T-helper 2 cell (primary cell): ENCODE measurements at regions not wholly inside any gene's neighbourhood (a gene's known extent, or its start where the extent isn't known, plus 50 kb on each side); places are given as distances from the start of the nearest gene placed in this dataset.

ENCODE experiments used
- DNase-seq, 5 experiments: peaks; one replicate each; pipeline versions ENCODE4 v3.0.0 to v3.0.0-alpha.2; 2012 to 2022

DNA sequence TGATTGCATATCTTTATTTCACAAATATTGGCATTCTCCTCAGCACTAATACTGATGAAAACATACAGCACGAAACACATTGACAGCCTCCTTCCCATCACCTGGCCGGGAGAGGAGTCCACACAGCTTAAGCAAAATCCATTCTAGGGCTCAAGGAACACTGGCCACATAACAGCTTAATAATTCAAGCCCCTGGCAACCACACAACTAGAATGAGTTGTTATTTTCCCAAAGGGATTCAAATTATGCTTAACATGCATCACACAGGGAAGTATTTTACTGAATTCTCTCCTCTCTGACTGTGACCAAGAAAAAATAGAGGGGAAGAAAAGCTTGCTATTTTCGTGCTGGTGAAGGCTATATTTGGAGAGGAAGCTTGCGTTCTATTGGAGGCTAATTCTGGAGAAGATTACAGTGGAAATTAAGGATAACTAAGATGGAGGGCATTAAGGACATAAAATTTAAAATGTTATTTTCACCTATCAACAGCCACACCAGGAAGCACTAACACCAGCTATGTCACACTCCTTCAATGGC is 198.5 kb downstream of the ADGRG6 start:
- DNase-seq: no peak

DNA sequence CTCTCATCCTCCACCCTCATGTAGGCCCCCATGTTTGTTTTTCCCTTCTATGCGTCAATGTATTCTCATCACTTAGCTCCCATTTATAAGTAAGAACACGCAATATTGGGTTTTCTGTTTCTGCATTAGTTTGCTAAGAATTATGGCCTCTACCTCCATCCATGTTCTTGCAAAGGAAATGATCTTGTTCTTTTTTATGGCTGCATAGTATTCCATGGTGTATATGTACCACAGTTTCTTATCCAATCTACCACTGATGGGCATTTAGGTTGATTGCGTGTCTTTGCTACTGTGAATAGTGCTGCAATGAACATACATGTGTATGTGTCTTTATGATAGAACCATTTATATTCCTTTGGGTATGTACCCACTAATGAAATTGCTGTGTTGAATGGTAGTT is 200.0 kb downstream of the ADGRG6 start:
- DNase-seq: no peak

DNA sequence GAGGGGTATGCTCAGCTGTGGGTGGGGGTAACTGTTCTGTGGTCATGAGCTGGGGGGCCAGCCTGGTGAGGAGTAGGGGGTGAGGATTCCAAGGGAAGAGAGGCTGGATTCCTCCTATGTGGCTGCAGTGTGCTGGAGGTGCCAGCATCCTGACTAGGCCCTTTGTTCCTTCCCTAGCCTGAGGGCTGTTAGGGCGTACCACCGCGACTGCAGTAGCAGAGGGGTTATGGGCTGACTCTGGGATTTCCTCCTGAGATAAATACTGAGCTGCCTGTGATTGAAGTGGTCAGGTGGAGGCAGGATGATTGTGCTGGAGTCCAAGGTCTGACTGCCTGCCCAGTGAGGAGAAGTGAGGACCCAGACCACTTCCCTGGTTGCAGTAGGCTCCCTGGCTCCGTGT is 205.3 kb downstream of the ADGRG6 start:
- DNase-seq: no peak

DNA sequence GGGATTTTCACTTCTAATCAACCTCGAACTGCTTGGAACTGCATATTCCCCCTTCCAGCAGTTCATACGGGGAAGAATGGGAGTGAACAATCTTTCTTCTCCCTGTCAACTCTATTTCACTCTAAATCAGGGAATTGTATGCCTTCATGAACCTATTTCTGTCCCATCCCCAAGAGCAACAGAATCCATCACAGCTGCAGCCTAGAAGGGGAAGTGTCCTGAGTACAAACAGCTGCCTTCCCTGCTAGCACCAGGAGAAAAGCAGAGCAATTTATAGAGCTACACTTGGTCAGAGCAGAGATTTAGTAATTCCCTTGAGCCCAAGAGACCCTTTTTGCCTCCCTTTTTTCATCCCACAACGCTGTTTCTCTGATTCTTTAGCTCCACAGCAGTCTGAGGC is 208.4 kb downstream of the ADGRG6 start:
- no peak for DNase-seq

DNA sequence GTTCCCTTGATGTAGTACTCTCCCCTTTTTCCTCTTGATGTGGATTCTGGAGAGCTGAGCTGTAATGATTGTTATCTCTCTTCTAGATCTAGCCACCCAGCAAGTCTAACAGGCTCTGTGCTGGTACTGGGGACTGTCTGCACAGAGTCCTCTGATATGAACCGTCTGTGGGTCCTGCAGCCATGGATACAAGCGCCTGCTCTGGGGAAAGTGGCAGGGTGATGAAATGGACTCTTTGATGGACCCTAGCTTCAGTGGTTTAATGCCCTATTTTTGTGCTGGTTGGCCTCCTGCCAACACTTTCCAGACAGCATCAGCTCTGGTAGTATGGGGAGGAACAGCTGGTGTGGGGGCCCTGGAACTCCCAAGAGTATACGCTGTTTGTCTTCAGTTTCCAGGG is 216.3 kb downstream of the ADGRG6 start:
- DNase-seq: no peak

DNA sequence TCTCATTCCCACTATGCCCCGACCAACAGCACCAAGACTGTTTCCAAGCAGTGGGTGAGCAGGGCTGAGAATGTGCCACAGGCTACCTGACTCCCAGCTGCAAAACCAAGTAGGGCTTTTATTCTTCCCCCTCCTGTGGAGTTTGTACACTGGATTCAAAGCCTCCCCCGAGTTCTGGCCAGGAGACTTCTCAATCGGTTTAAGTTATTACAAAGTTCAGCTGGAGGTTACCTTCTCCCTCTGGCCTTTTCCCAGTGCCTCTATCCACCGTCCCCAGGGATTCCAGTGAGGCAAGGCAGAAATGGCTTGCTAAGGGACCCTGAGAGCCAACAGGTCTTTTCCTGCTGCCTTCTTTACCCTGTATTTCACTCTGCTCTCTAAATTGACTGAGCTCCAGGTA is 217.0 kb downstream of the ADGRG6 start:
- DNase-seq: no peak

DNA sequence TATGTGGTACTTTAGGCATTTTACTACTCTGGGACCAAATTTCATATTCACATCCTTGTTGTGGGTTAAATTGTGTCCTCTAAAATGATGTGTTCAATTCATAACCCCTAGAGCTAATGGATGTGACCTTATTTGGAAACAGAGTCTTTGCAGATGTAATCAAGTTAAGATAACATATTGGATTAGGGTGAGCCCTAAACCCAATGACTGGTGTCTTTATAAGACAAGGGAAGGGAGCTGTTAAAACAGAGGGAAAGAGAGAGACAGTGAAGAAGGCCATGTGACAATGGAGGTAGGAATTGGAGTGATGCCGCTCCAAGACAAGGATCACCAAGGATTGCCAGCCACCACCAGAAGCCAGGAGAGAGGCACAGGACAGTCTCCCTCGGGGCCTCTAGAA is 220.0 kb downstream of the ADGRG6 start:
- DNase-seq: no peak

DNA sequence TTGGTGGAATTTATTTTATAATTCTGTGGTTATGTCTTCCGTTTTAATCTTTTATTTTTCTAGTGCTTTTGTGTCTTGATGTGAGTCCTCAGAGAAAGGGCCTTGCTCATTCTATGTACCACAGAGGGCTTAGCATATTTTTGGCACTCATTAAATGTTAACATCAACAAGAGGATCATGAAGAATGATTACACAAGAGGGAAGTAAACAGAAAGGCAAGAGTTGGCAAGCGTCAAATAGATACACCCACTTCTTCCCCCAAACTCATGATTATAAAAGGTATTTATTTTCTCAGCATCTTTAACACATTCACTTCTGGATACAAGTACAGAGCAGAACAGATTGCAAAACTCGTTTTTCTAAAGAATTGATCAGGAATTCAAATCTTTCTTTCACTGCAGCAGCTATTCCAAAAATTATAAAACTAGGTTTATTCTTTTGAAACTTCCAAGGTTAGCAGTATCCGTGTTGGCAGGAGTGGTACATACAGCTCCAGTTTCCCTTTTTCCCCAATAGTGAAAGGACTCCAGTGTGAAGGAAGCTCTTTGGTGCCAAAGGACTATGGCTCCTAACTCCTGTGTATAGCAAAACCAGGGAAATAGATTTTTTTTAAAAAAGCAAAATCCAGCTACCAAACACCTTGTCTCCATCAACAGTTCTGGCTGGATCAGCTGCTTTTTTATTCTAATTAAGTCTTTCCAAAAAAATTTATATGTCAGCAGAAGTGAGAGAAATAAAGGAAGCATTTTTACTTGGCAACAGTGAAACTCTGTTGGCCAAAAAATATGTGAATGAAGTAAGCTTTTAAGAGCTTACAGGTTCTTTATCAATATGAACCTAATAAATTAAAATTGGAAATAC is 221.9 kb downstream of the ADGRG6 start:
- DNase-seq: no peak

DNA sequence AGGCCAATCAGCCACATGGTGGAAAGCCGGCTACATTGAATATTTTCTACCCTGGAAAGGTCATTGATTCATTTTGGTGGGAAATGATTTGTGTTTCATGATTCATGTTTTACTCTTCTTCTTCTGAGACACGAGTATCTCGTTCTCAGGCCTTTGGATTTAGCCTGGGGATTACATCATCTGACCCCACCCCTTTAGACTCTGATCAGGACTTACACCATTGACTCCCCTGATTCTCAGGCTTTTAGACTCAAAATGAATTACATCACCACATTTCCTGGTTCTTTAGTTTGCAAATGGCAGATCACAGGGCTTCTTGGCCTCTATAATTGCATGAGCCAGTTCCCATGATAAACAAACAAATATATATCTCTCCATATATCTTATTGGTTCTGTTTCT is 228.8 kb downstream of the ADGRG6 start:
- no peak for DNase-seq

DNA sequence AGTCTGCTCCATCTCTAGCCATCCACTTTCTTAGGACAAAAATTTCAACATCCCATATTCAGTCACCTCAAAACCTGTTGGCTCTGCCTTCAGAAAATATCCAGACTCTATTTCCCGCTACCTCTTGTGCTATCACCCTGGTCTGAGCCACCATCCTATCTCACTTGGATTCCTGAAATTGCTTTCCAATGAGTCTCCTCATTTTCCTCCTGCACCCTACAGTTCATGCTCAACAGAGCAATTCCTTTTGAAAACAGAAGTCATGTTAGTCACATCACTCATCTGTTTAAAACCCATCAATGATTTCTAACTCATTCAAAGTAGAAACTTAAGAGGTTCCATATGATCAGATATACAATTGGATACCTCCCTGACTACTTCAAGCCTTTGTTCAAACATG is 229.9 kb downstream of the ADGRG6 start:
- no peak for DNase-seq

DNA sequence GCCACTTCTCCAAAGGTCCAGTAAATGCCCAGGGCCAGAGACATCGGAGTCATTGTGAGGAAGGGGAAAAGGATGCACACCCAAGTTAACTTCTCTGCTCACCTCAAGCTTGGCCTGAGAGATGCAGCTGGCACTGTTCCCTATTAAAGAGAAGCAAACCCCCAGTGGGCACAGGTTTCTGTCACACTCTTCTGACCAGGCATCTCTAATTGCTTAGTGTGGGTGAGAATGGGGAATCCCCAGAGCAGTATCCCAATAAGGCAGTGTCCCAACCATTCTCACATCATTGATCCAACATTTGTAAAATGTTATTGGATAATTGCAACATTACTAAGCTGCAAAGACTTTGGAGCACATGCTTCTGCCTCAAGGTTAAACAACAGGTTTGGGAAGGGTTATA is 232.3 kb downstream of the ADGRG6 start:
- DNase-seq: no peak

DNA sequence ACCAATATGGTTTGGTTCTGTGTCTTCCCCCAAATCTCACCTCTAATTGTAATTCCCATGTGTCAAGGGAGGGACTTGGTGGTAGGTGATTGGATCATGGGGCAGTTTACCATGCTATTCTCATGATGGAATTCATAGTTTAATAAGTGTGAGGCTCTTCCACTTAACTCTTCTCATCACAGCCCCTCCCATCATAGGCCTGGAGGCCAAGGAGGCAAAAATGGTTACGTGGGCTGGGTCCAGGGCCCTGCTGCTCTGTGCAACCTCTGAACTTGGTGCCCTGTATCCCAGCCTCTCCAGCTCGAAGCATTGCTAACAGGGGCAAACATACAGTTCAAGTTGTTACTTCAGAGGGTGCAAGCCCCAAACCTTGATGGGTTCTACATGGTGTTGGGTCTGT is 232.7 kb downstream of the ADGRG6 start:
- no peak for DNase-seq

DNA sequence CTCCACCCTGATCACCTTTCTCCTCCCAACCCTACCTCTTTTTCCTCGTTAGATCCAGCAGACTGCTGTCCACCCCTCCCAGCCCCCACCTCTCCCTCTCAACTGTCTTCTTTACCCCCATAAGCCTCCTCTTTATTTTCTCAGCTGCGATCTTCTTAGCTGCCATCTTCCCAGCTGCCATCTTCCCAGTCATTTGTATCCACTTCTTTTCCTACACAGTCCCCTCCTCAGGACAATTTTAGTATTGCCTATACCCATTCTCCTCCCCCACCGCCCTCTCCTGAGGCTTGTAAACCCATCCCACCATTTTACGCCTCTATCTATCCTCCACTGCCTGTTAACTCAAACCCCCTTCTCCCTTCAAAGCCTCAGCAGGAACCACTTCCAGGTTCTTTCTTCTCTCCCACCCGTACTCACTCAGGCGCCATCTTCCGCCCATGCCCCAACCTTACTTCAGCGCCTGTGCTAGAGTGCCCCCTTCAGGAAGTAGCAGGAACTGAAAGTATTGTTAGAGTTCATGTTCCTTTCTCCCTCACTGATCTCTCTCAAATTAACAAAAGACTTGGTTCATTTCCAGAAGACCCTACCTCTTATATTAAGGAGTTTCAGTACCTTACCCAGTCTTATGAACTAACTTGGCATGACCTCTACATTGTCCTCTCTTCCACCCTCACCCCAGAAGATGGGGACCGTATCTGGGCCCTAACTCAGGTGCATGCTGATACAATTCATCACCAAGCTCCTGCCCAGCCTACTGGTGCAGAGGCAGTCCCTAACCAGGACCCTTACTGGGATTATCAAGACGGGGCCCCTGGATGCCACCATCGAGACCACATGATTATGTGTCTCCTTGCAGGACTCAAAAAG is 236.0 kb downstream of the ADGRG6 start:
- no peak for DNase-seq

DNA sequence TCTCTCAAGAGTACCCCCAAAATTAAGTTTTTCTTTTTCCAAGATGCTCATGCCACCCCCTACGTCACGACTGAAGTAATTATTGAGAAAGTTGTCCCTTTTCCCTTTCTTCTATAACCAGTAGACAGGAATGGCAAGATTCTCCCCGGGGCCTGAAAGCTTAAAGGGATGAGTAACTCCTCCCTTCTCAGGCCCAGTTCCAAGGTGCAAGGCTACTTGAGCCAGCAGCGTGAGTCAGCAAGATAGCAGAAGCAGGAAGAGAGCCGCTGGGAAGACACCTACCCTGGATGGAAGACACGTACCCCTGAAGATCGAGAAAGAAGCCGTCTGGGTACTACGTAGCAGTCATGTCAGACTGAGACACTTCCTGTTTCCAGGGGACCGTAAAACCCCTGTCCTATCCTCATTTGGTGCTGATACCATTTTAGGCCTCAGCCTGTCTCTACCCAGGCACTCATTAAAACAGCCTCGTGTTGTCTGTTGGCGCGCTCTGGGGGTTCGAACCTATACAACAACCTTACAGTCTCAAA is 241.0 kb downstream of the ADGRG6 start:
- DNase-seq: no peak

DNA sequence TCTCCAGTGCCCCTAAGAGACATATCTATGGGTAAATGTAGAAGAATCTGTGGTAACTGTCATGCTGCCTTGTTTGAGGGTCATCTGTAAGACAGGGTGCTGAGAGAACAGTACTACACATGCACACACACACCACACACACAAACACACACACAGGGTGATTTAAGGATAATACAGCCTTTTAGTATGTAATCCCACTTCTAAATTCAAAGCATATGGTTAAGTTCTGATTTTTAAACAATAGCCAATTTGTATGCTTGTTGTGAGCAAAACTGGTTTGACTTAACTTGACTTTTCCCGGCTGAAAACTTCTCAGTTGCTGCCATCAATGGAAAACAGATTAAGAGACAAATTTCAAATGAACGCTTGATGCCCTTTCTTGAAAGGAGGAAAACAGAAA is 241.8 kb downstream of the ADGRG6 start:
- no peak for DNase-seq

DNA sequence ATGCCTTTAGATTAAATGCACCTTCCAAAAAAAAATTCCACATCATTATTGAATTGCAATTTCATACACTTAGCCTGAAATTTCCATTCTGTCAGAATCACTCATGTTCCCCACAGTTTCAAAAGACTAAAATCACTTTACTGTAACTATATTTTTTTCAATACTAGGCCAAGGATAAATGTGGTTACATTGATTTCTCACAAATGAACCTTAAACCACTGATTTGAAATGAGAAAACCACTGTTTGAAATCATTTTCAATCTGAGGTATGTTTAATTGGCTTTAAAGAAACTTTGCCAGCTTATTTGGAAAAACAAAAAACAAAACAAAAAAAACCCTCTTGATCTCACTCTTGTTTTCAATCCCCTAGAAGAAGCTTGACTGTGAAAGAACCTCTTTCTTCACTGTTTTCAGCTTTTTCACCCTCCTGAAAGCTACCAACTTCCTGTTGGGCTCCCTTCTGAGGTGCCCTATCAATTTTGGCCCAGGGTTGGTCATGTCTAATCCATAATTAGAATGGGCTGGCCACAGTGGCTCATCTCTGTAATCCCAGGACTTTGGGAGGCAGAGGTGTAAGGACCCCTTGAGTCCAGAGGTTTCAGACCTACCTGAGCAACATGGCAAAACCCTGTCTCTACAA is 242.5 kb downstream of the ADGRG6 start:
- peak in 1 of 5 experiments; percentile 39 for DNase-seq

DNA sequence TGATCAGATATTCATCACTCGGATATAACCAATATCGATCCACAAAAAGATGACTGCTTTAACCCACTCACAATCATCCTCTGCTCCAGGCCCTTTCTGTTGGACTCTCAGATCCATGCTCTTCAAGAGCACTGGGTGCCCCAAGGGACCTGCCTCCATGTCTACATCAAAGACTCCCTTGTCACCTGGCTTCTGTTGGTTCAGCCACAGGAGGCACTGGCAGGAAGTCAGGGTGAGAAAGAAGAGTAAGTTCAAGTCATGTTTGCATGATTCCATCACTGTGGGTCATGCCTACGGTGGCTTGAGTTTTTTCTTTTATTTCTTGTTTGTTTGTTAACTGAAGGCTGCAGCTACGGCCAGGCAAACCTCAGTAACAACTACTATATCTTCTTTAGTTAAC is 243.3 kb downstream of the ADGRG6 start:
- peak in 1 of 5 experiments; percentile 32 for DNase-seq

DNA sequence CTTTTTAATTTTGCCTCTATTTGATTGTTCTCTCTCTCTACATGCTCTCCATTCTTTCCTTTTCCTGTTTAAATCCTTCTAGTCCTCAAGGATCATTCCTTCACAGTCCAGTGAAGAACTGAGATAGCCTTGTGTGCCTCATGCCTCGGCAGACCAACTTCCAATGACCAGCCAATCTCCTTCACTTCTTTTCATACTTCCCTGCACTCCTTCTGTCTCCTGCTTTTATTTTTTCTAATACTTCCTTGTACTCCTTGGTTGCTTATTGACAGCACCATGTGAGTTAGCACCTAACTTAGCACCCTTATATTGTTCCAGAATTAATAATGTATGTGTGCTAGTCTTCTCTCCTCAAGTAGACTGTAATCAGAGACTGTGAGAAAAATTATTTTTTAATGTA is 246.8 kb downstream of the ADGRG6 start:
- no peak for DNase-seq

DNA sequence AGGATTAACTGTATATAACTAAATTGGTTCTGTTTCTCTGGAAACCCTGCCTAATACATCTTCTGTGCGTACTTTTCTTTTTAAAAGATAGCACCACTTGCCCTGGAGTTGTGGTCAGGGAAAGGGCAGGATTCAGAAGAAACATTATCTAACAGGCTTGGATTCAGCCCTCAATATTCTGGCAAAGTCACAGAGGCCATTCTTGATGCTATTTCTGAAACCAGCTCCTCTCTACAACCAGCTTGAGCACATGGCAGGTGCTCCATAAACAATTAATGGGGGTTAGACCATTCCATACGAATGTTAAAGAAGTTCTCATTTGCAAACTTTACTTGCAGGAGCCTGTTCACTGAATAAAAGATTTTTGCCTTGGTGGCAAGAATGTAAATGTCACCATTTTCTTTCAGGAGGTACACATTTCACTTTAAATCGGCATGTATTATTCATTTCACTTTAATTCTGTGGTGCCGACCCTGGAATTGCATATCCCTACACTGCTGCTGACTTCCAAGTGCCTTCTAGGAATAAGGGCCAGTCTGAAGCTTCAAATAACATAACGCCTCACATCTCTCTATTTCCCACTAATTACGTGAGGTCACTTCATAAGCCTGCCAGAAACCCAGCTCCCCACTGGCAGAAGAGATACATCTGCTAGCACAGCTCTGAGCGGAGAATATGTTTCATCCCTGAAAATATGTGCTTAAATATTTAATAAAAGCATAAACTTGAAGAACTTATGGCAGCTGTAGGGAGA is 248.7 kb downstream of the ADGRG6 start:
- DNase-seq: no peak

DNA sequence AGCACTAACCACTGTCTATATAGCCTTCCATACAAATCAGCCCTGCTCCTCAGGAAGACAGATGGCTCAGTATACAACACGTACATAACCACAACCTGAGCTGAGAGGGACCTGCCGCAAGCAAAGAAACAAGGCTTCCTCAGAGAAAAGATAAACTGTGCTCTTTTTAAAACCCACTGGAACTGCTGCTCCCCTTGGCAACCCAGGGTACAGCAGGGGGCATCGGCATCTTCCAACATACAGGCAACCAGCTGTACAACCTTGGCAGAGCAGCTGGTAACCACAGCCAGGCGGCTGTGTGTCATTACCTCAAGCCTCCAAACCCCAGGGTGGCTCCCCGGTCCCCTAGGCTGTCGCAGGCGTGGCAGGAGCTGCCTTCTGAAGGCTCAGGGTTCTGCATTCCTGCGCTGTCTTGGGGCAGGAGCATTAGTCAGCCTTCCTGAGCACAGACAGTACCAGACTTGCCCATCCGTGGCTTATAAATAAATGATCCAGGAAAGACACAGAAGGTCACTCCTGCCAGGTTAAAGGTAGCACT is 249.5 kb downstream of the ADGRG6 start:
- DNase-seq: peak in 1 of 5 experiments; percentile 5

DNA sequence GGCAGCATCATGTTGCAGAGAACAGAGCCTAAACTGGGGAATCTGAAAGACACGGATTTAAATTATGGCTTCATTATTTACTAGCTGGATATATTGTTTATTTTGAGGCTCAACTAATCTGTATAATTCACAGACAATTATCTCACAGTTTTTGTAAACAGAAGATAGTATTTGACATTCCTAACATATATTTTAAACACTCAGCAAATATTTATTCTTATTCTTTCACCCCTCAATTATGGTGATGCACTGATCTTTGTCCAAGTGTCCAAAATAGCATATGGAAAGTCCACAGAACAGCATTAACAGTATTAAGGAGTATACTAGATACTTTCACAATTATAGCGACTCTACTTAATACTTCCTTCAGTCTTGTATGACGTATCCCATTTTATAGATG is 257.0 kb downstream of the ADGRG6 start:
- DNase-seq: no peak
